C4-2B (cell line): ENCODE measurements at regions not wholly inside any gene's neighbourhood (a gene's known extent, or its start where the extent isn't known, plus 50 kb on each side); places are given as distances from the start of the nearest gene placed in this dataset.

ENCODE experiments used
- CTCF ChIP-seq: fragments of 450-650 bp; conservative IDR thresholded peaks from 2 replicates; pipeline ENCODE4 v1.5.1; 2017; ENCODE audit warnings: mild to moderate bottlenecking
- ZFX ChIP-seq: fragments of 450-650 bp; IDR thresholded peaks from 2 replicates; pipeline ENCODE4 v1.6.1; 2017

GRCh38 chr1:4327142-4327541, 327.3 kb upstream of the AJAP1 start:
- TF ChIP-seq CTCF: no peak
- no peak for TF ChIP-seq ZFX
